ENCODE measurements at regions not wholly inside any gene's neighbourhood (a gene's known extent, or its start where the extent isn't known, plus 50 kb on each side); places are given as distances from the start of the nearest gene placed in this dataset.

GRCh38 chr3:101939361-101940049 lies 90.2 kb downstream of the NFKBIZ start (continued):
- TF ChIP-seq, protein P1, sequence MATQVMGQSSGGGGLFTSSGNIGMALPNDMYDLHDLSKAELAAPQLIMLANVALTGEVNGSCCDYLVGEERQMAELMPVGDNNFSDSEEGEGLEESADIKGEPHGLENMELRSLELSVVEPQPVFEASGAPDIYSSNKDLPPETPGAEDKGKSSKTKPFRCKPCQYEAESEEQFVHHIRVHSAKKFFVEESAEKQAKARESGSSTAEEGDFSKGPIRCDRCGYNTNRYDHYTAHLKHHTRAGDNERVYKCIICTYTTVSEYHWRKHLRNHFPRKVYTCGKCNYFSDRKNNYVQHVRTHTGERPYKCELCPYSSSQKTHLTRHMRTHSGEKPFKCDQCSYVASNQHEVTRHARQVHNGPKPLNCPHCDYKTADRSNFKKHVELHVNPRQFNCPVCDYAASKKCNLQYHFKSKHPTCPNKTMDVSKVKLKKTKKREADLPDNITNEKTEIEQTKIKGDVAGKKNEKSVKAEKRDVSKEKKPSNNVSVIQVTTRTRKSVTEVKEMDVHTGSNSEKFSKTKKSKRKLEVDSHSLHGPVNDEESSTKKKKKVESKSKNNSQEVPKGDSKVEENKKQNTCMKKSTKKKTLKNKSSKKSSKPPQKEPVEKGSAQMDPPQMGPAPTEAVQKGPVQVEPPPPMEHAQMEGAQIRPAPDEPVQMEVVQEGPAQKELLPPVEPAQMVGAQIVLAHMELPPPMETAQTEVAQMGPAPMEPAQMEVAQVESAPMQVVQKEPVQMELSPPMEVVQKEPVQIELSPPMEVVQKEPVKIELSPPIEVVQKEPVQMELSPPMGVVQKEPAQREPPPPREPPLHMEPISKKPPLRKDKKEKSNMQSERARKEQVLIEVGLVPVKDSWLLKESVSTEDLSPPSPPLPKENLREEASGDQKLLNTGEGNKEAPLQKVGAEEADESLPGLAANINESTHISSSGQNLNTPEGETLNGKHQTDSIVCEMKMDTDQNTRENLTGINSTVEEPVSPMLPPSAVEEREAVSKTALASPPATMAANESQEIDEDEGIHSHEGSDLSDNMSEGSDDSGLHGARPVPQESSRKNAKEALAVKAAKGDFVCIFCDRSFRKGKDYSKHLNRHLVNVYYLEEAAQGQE (IDR thresholded peaks at IDR 0.05; ENCODE audit: low read depth, low read length) = no peak
- TF ChIP-seq MXI1 (IDR thresholded peaks at IDR 0.05; ENCODE audit: low read depth, low read length) = no peak

DNA sequence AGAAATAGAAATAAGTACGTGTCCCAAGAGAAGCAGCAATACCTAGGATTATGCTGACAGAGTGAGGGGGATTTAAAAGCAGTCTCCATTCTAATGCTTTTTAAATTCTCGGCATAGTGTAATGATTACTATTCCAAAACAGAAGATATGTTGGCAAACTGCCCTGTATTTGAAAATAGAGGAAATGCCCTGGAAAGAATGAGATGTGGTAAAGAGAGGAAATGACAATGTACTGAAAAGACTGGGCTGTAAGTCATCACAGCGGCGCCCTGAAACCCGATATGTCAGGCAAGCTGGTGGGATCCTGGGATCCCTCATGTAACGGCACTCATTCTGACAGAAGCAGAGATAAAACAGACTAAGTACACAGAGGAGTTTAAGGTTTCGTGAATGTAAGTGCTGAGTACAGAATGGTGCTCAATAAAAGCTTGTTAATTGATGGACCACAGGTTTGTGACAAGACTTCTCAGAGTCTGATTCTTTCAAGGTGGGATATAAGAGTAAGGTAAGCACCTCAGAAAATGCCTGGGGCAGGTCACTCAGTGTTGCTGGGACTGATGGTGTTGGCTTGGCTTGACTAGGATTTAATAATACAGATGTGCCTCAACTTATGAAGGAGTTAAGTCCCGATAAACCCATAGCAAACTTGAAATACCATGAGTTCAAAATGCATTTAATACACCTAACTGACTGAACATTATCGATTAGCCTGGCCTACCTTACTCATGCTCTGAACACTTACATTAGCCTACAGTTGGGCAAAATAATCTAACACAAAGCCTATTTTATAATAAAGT lies 91.4 kb downstream of the NFKBIZ start:
- Histone ChIP-seq H3K4me2 (peak overlapping the region; percentile 63; the same call in 1 of the 2 replicates), H2AFZ (ENCODE audit: low read depth) (no peak overlapping the region), H3K27me3 (ENCODE audit: insufficient read depth) (no peaks in the 10 kb centered on the region), H3K9me3 (no peaks in the 10 kb centered on the region), H3K27ac (ENCODE audit: low read depth in 2 of 2, low read length in 1 of 2) (peak overlapping the region; percentile 89 to 96; a peak in 3 of 4 replicates), H3K9ac (peak overlapping the region; percentile 68), H4K20me1 (ENCODE audit: insufficient read depth) (no peaks in the 10 kb centered on the region), H3F3A (replicated peaks; ENCODE audit: insufficient read depth) (peaks cover 45% of the 10 kb centered on the region), H3K9me2 (no peaks in the 10 kb centered on the region), H3K36me3 (replicated peaks in 1 of 2; ENCODE audit: control insufficient read depth in 1 of 2, insufficient read depth in 2 of 2, low read length in 1 of 2) (no peaks in the 10 kb centered on the region), H3K79me2 (ENCODE audit: insufficient read depth) (no peaks in the 10 kb centered on the region), H3K4me3 (ENCODE audit: low read depth in 2 of 2, low read length in 1 of 2) (peak overlapping the region in 1 of 2 experiments; percentile 6; a peak in 1 of 4 replicates), H3K4me1 (ENCODE audit: control insufficient read depth in 1 of 2, insufficient read depth in 2 of 2, low read depth in 1 of 2, low read length in 1 of 2) (peaks cover 10 to 58% of the 10 kb centered on the region in 2 experiments)
- peak; percentile 64 for DNase-seq
- POLR2A ChIA-PET = no interaction called here
- WGBS (ENCODE audit: low lambda C conversion rate) = 19% methylated on average over 9 of the region's 9 CpGs
- CTCF ChIA-PET = no interaction called here
- TF ChIP-seq SMC3 (IDR thresholded peaks at IDR 0.05; ENCODE audit: low read depth, low read length) (0 out of 2 replicates have a peak, but pooled peaks have one; percentile 1), JUND (IDR thresholded peaks at IDR 0.05) (peak; percentile 99), PBX3 (IDR thresholded peaks at IDR 0.05) (peak; percentile 99), RXRA (IDR thresholded peaks at IDR 0.05; ENCODE audit: borderline replicate concordance, low read depth) (peak; percentile 96), RFX5 (IDR thresholded peaks at IDR 0.05; ENCODE audit: low read length) (no peak), GATA2 (CRISPR knock-in tag; IDR thresholded peaks at IDR 0.05) (peak; percentile 46; the same call in 1 of the 2 replicates), POLR2AphosphoS5 (IDR thresholded peaks at IDR 0.05; ENCODE audit: low read depth, low read length) (peak; percentile 99), CTCF (IDR thresholded peaks at IDR 0.05) (no peak), ELF1 (IDR thresholded peaks at IDR 0.05) (peak; percentile 57; the same call in 1 of the 2 replicates), EZH2phosphoT487 (IDR thresholded peaks at IDR 0.05; ENCODE audit: borderline replicate concordance, low read depth) (no peak), NRF1 (IDR thresholded peaks at IDR 0.05; ENCODE audit: low read depth, low read length) (no peak), FOXM1 (IDR thresholded peaks at IDR 0.05; ENCODE audit: low read depth) (peak; percentile 100), MEF2A (IDR thresholded peaks at IDR 0.05; ENCODE audit: borderline replicate concordance, low read depth) (peak; percentile 91; the same call in 1 of the 2 replicates)
- TF ChIP-seq, protein P2, sequence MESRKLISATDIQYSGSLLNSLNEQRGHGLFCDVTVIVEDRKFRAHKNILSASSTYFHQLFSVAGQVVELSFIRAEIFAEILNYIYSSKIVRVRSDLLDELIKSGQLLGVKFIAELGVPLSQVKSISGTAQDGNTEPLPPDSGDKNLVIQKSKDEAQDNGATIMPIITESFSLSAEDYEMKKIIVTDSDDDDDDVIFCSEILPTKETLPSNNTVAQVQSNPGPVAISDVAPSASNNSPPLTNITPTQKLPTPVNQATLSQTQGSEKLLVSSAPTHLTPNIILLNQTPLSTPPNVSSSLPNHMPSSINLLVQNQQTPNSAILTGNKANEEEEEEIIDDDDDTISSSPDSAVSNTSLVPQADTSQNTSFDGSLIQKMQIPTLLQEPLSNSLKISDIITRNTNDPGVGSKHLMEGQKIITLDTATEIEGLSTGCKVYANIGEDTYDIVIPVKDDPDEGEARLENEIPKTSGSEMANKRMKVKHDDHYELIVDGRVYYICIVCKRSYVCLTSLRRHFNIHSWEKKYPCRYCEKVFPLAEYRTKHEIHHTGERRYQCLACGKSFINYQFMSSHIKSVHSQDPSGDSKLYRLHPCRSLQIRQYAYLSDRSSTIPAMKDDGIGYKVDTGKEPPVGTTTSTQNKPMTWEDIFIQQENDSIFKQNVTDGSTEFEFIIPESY (IDR thresholded peaks at IDR 0.05; ENCODE audit: borderline replicate concordance, low read depth) = peak; percentile 93
- TF ChIP-seq, protein P1 (IDR thresholded peaks at IDR 0.05; ENCODE audit: low read depth, low read length) = peak; percentile 83
